ENCODE measurements at regions not wholly inside any gene's neighbourhood (a gene's known extent, or its start where the extent isn't known, plus 50 kb on each side); places are given as distances from the start of the nearest gene placed in this dataset.
"Not testable (repeated sequence)": the region's sequence is repeated elsewhere in the genome, so short reads cannot be mapped to it uniquely, and the experiment has no call there.

GRCh38 chr17:14736631-14737030, 435.8 kb downstream of the HS3ST3B1 start:
- no peak for DNase-seq (ENCODE audit: low read depth in 2 of 2)

GRCh38 chr17:14733376-14733775, 432.5 kb downstream of the HS3ST3B1 start:
- no peak for DNase-seq (ENCODE audit: low read depth in 2 of 2)

GRCh38 chr17:14732211-14732610, 431.3 kb downstream of the HS3ST3B1 start:
- DNase-seq (ENCODE audit: low read depth in 2 of 2): no peak

GRCh38 chr17:14731591-14731990, 430.7 kb downstream of the HS3ST3B1 start:
- DNase-seq (ENCODE audit: low read depth in 2 of 2): no peak

- no peak for DNase-seq (ENCODE audit: low read depth in 2 of 2)
Measured at GRCh38 chr17:14730821-14731220, 429.9 kb downstream of the HS3ST3B1 start.

GRCh38 chr17:14725729-14726128, 424.8 kb downstream of the HS3ST3B1 start:
- DNase-seq (ENCODE audit: low read depth in 2 of 2): no peak

- DNase-seq (ENCODE audit: low read depth in 2 of 2): no peak
Measured at GRCh38 chr17:14724770-14725169, 423.9 kb downstream of the HS3ST3B1 start.

- not testable (repeated sequence) for DNase-seq (ENCODE audit: low read depth in 2 of 2)
Measured at GRCh38 chr17:14723349-14723748, 422.5 kb downstream of the HS3ST3B1 start.

- DNase-seq (ENCODE audit: low read depth in 2 of 2): no peak
Measured at GRCh38 chr17:14719942-14720341, 419.1 kb downstream of the HS3ST3B1 start.

GRCh38 chr17:14717859-14718258, 417.0 kb downstream of the HS3ST3B1 start:
- no peak for DNase-seq (ENCODE audit: low read depth in 2 of 2)

GRCh38 chr17:14715561-14715960, 414.7 kb downstream of the HS3ST3B1 start:
- DNase-seq (ENCODE audit: low read depth in 2 of 2): no peak

GRCh38 chr17:14712611-14713021, 411.7 kb downstream of the HS3ST3B1 start:
- DNase-seq (ENCODE audit: low read depth in 2 of 2): no peak

GRCh38 chr17:14704121-14704520, 403.2 kb downstream of the HS3ST3B1 start:
- no peak for DNase-seq (ENCODE audit: low read depth in 2 of 2)

GRCh38 chr17:14701886-14702285, 401.0 kb downstream of the HS3ST3B1 start:
- no peak for DNase-seq (ENCODE audit: low read depth in 2 of 2)

GRCh38 chr17:14699574-14700185, 398.8 kb downstream of the HS3ST3B1 start:
- DNase-seq (ENCODE audit: low read depth in 2 of 2): no peak

- no peak for DNase-seq (ENCODE audit: low read depth in 2 of 2)
Measured at GRCh38 chr17:14693382-14693781, 392.5 kb downstream of the HS3ST3B1 start.

GRCh38 chr17:14690704-14691103, 389.8 kb downstream of the HS3ST3B1 start:
- no peak for DNase-seq (ENCODE audit: low read depth in 2 of 2)

GRCh38 chr17:14688134-14688533, 387.3 kb downstream of the HS3ST3B1 start:
- DNase-seq (ENCODE audit: low read depth in 2 of 2): no peak

GRCh38 chr17:14672830-14673229, 371.9 kb downstream of the HS3ST3B1 start:
- DNase-seq (ENCODE audit: low read depth in 2 of 2): no peak

GRCh38 chr17:14670861-14671260, 370.0 kb downstream of the HS3ST3B1 start:
- DNase-seq (ENCODE audit: low read depth in 2 of 2): no peak

- DNase-seq (ENCODE audit: low read depth in 2 of 2): no peak
Measured at GRCh38 chr17:14664511-14664910, 363.6 kb downstream of the HS3ST3B1 start.

- no peak for DNase-seq (ENCODE audit: low read depth in 2 of 2)
Measured at GRCh38 chr17:14641117-14641516, 340.2 kb downstream of the HS3ST3B1 start.

- no peak for DNase-seq (ENCODE audit: low read depth in 2 of 2)
Measured at GRCh38 chr17:14637260-14637659, 336.4 kb downstream of the HS3ST3B1 start.

- DNase-seq (ENCODE audit: low read depth in 2 of 2): no peak
Measured at GRCh38 chr17:14630621-14631020, 329.7 kb downstream of the HS3ST3B1 start.
